GM13977 (cell line): ENCODE measurements at regions not wholly inside any gene's neighbourhood (a gene's known extent, or its start where the extent isn't known, plus 50 kb on each side); places are given as distances from the start of the nearest gene placed in this dataset.
A peak's percentile ranks its signal among the peaks of the same experiment; 100 is the strongest.
"Not testable (repeated sequence)": the region's sequence is repeated elsewhere in the genome, so short reads cannot be mapped to it uniquely, and the experiment has no call there.

Source experiments
- DNase-seq: peaks from one replicate; pipeline ENCODE4 v3.0.0; 2012; ENCODE audit warnings: low spot score
- in situ Hi-C: fragments of 300-500 bp; cut with MboI; formaldehyde crosslinking; loops from one replicate; pipeline ENCODE4 v1.12.0; 2022; ENCODE audit warnings: low sequenced_read_pairs, low pct_unique_long_range_greater_than_20kb, mixed read lengths, inconsistent platforms; ENCODE audit not compliant: unreplicated experiment
- TF ChIP-seq, protein P1 (sequence below): IDR thresholded peaks from 2 replicates; pipeline ENCODE4 v1.5.1; 2012; ENCODE audit warnings: mild to moderate bottlenecking, control low read depth; ENCODE audit not compliant: insufficient read depth; ENCODE audit errors: extremely low read depth, missing control alignments

DNA sequence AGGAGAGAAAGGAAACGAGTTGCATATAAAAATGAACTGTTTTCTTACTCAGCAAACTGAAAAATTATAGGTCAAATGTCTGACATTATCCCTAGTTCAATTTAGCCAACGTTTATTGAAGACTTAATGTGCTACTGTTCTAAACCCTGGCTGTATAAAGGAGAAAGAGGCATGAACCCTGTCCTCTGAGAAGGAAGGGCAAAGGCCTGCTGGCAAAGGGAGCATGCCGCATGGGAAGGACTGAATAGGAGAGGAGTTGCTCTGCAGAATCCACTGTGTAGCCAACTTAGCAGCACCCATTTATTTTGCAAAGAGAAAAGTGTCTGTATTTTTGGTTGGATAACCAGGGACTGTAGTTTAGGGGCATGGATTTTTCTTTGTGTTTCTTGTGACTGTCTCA is 132.5 kb downstream of the GOSR1 start:
- DNase-seq, in situ Hi-C loops: not testable (repeated sequence)

DNA sequence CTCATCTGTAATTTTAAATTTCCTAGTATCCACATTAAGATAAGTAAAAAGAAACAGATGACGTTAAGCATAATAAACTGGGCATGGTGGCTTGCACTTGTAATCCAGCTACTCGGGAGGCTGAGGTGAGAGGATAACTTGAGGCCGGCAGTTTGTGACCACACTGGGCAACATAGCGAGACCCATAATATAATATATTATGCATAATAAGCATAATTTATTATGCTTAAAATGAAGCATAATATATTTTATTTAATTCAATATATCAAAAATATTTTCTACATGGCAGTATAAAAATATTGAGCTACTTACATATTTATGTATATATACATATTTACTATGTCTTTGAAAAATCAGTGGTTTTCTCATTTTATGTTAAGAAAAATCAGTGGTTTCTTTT is 128.3 kb downstream of the GOSR1 start:
- DNase-seq: no peak
- TF ChIP-seq, protein P1, sequence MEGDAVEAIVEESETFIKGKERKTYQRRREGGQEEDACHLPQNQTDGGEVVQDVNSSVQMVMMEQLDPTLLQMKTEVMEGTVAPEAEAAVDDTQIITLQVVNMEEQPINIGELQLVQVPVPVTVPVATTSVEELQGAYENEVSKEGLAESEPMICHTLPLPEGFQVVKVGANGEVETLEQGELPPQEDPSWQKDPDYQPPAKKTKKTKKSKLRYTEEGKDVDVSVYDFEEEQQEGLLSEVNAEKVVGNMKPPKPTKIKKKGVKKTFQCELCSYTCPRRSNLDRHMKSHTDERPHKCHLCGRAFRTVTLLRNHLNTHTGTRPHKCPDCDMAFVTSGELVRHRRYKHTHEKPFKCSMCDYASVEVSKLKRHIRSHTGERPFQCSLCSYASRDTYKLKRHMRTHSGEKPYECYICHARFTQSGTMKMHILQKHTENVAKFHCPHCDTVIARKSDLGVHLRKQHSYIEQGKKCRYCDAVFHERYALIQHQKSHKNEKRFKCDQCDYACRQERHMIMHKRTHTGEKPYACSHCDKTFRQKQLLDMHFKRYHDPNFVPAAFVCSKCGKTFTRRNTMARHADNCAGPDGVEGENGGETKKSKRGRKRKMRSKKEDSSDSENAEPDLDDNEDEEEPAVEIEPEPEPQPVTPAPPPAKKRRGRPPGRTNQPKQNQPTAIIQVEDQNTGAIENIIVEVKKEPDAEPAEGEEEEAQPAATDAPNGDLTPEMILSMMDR: no peak
- in situ Hi-C loops: no loop called here

DNA sequence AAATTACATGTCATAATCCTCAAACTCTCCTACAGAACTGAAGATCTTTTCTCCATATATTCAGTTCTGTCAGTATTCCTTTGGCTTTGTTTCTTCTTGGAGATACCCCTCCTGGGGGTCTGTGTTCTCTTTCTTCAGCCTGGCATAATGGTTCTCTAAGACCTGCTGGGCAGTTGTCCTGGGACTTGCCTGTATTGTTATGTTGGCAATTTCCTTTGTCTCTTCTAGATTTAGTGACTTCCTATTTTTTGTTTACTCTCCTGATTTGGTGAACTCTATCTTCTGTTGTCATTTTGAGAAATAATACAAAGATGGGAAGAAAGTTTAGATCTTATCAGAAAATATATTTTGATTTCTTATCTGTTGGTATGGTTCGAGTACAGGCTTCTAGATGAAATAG is 127.8 kb downstream of the GOSR1 start:
- DNase-seq: no peak
- TF ChIP-seq, protein P1: no peak
- in situ Hi-C loops: no loop called here

DNA sequence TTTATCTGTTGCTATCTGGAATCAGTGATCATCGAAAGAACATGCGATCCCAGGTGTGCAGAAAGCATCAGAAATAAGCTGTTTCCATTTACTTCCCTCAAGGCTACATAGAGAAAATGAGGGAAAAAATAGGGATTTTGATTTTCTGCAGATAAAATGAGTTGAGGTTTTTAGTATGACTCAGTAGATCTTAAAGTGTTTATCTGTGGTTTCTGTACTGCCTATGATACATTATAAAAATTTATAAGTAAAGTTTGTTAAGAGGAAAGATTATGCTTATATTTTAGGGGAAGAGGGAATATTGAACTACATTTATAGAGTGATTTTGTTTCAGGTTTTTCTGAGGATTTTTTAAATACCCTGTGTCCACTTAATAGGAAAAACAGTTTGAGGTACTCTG is 125.2 kb downstream of the GOSR1 start:
- in situ Hi-C loops, DNase-seq: not testable (repeated sequence)

DNA sequence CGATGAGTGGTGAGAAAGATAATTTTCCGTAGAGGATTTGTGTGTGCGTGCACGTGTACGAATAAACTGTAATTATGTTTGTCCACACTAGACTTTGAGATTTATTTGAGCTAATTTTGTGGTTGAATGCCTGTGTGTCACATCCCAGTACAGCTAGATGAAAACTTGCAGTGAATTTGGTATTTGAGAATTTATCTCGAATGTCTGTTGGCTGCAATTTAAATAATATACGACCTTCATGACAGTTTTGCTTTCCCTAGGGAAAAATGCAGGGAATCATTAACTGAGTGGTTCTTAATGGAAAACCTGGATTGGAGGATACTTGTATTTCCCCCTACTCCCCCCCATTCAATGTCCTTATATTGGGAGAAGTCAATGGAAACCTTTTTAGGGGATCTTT is 124.8 kb downstream of the GOSR1 start:
- in situ Hi-C loops, DNase-seq: not testable (repeated sequence)

DNA sequence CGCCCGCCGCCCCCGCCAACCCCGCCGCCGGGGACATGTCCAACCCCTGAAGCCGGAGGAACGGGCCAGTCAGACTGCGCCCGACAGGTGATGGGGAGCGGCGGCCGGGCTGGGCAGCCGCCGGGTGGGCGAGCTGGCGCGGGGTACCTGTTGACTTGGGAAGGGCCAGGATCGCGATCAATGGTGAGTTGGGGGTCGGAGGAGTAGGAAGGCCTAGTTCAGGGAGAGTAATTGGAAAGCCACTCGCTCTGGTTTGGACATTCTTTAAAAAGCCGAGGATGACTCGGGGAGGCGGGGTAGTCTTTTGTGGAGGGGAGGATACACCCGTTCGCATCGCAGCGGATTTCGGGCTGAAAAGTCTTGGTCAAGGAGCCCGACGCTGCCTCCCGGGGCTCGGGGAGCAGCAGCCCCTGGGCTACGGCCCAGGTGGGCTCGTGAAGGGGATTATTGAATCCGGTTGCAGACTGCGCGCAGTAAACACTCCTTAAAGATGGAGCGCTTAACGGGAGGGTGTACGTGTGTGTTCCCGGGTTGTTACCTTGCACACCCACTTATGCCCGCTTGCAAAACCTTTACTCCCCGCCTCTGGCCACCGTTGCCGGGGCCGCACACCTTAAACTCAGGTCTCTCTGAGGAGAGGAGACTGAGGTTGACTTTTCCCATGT is 123.8 kb downstream of the GOSR1 start:
- DNase-seq: peak; percentile 54
- TF ChIP-seq, protein P1: no peak
- in situ Hi-C loops: no loop called here

DNA sequence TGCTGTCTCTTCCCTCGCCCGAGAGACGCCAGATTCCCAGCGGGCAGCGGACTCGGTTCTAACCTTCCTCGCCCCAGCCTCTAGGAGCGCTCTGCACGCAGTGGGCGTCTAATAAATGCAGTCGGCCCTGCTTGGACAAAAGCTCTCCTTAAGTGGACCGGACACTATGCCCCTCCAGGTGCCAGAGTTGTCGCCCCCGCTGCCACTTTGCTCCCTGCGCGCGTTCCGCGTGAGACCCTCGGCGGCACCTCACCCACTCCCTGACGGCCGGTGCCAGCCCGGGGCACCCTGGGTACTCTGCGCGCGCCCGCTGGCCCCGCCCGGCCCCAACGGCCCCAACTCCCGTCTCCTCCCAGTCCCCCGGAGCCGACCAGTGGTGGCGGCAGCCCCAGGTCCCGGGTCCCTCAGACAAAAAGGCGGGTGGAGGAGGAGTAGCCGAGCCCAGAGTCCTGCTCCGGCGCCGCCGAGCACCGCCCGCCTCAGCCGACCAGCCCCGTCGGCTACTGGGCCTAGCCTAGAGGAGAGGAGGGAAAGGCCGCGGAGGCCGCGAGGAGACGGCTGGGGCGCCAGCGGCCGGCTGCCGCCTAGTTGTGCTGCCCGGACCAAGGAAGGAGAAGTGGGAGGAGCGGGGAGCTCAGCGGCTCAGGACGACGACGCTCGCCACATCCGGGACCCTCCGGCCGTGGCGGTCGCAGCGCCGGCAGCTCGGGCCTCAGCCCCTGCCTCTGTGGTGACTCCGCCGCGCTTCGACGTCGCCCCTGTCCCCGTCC is 123.0 kb downstream of the GOSR1 start:
- TF ChIP-seq, protein P1: peak; percentile 46
- in situ Hi-C loops: no loop called here
- DNase-seq: peak; percentile 91

DNA sequence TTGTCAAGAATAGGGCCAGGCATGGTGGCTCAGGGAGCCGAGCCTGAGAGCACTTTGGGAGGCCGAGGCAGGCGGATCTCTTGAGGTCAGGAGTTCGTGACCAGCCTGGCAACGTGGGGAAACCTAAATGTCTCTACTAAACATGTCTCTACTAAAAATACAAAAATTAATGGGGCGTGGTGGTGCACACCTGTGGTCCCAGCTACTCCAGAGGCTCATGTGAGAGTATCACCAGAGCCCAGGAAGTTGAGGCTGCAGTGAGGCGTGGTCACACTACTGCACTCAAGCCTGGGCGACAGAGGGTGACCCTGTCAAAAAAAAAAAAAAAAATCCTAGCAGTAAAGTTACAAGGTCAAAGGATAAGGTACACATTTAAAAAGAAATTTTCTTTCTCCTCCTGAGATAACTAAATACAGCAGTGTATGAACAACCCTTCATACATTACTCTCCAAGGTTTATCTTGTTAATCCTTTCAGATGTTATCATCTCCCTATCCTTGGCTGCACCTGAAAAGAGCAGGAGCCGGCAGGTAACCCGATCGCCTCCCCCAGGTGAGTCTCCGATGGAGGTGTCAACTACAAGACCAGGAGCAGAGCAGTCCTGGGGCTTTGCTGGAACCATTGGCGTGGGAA is 122.3 kb downstream of the GOSR1 start:
- DNase-seq: no peak
- in situ Hi-C loops: no loop called here
- TF ChIP-seq, protein P1: no peak
